Activated gamma-delta T cell (primary cell): ENCODE measurements at regions not wholly inside any gene's neighbourhood (a gene's known extent, or its start where the extent isn't known, plus 50 kb on each side); places are given as distances from the start of the nearest gene placed in this dataset.

Source experiments
- DNase-seq: peaks from one replicate; lab custom pipeline; 2025; lab: John Stamatoyannopoulos, UW

DNA sequence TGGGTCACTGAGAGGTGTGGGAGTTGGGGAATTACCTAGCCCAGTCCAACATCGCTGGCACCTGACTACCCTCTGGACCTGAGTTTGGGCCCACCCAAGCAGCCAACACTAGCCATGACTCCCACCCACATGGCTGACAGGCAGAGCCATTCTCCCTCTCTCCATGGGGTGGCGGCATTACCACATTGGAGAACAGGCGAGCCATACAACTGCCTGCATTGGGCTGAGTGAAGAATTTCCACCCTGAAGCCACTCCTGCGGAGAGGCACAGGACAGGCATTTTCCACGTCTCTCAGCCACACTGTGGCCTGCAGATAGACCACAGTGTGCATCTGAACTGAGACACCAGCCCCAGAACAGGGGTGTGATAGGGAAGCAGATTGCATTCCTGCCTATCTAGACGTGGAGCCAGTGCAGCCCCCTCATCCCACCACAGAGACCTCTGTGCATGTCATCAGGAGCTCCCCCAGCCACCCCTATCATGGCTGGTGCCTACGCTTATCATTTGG lies 58.2 kb upstream of the ANTXRL start:
- no peak for DNase-seq

DNA sequence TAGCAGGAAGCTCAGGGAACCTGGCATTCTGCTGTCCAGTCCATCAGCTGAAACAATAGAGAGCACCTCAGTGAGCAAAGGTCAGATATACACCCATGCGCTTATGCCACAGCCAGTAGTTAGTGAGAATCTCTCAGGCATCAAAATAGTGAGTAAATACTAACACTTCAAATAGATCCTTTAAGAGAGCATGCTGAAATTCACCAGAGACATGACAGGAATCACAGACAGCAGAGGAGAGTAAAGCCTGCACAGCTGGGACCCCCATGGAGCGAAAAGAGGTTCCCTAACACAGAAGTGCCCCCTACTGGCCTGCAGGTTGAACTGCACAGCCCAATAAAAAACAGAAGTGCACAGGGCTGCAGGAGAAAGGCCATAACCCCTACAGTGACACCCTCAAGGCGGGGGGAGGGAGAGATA lies 57.6 kb upstream of the ANTXRL start:
- DNase-seq: no peak

DNA sequence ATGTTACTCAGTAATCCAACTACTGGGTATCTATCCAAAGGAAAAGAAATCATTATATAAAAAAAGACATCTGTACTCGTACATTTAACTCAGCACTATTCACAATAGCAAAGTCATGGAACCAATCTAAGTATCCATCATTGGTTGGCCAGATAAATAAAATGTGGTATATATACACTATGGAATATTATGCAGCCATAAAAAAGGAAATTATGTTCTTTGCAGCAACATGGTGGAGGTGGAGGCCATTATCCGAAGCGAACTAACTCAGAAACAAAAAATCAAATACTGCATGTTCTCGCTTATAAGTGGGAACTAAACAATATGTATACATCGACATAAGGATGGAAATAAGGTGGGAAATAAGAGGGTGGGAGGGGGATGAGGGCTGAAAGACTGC lies 56.2 kb upstream of the ANTXRL start:
- DNase-seq: no peak

GRCh38 chr10:46231087-46231486 lies 55.7 kb upstream of the ANTXRL start:
- no peak for DNase-seq

- no peak for DNase-seq
Measured at GRCh38 chr10:46232084-46232483, 54.7 kb upstream of the ANTXRL start.

- DNase-seq: no peak
Measured at GRCh38 chr10:46232666-46233065, 54.1 kb upstream of the ANTXRL start.

DNA sequence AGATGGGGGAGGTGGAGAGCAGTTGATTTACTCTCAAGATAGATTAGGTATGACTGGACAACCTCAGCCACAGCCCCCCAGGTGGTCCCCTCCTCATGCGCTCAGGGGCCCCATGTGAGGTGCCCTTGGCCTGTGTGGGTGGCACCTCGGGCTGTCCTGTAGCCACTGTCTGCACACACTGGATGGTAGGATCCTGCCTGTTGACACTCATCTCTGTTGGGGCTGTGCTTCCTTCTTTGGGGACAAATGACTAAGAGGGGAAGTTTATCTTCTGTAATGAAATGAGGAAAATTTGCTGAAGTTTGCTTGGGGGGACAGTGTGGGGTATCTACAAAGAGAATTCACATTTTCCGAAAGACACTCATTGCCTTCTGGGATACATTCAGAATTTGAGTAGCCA lies 53.6 kb upstream of the ANTXRL start:
- no peak for DNase-seq

GRCh38 chr10:46234026-46234425 lies 52.8 kb upstream of the ANTXRL start:
- DNase-seq: no peak

DNA sequence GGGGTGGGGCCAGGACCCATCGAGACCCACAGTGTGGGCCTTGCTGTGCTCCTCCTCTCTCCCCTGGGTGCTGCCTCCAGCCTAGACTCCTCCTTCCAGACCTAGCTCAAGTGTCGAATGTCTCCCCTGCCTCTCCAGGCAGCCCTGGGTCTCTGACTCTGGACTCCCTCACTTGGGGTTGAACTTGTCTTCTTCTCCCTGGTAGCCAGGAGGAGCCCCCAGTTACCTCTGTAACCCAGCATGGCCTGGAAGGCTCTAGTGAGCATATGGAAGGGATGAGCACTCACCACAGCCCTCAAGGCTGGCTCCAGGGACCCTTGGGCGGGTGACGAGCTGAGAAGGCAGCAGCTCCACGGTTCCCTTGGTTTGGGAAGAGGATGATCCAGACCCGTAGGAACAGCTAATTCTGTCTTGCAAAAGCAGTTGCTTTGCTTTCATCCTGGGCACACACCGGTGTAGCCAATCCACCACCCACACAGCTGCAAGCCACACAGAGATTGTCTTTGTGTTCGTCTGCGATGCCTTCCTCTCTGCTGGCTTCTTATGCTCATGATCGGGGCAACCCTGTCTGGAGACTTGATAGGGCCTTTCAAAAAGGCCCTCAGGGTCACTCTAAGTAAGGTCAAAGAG lies 52.3 kb upstream of the ANTXRL start:
- no peak for DNase-seq

DNA sequence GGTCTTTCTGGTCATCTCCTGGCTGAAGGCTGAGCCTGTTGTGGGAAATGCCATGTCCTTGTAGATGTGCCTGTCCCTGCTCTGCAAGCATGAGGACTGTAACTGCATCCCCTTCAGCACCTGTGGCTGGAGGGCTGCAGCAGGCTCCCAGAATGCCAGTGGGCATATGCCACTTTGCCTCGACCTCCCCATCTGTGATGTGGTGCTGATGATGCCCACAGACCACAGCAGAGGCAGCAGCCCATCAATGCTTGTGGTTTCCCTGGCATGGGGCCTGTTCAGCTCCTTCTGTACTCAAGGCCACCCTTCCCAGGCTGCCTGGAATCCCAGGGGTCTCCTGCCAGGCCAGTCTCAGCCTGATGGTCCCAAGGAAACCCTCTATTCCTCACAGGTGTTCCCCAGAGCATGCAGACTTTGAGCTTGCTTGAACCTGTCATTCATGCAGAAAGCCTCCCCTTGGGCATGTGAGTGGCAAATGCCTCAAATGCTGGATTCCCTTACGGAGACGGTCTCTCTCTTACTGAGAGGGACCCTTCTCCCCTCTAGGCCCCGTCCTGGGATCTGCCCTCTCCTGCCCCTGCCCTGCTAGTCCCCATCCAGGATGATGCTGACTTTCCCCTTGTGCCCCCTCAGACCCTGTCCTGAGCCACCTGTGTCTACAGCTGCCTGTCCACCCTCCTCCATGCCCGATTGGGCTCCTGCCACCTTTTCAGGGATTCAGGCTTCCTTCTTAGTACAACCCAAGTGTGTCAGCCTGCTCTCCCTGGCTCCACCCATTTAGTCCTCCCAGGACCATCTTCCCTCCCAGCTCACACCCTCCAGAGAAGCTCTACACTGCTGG lies 50.9 kb upstream of the ANTXRL start:
- no peak for DNase-seq

DNA sequence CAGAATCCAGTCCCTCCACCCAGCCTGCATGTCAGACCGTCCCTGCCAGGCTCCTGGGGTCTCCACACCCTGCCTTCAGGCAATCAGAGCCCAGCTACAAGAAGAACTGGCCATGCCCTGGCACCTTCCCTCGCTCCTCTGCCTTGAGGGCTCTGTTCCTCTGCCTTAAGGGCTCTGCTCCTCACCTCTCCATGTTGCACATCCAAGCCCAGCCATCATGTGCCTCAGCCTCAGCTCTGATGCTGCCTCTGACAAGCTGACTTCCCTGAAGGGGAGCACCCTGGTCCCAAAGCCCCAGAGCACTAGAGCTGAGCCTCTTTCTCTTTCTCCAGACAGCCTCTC lies 50.3 kb upstream of the ANTXRL start:
- DNase-seq: no peak

- DNase-seq: no peak
Measured at GRCh38 chr10:46236941-46237681, 49.7 kb upstream of the ANTXRL start.
